Endothelial cell (in vitro differentiated cells): ENCODE measurements at regions not wholly inside any gene's neighbourhood (a gene's known extent, or its start where the extent isn't known, plus 50 kb on each side); places are given as distances from the start of the nearest gene placed in this dataset.

Source experiments
- DNase-seq: peaks from one replicate; pipeline ENCODE4 v3.0.0; 2021; ENCODE audit warnings: low spot score
- H3K27ac Mint-ChIP-seq: one replicate; pipeline ENCODE4 v1.8.0; 2021; ENCODE audit warnings: mixed read lengths, inconsistent platforms; ENCODE audit not compliant: unreplicated experiment
- H3K27me3 Mint-ChIP-seq: one replicate; pipeline ENCODE4 v1.8.0; 2021; ENCODE audit warnings: mild to moderate bottlenecking, moderate library complexity, mixed read lengths, inconsistent platforms; ENCODE audit not compliant: unreplicated experiment
- H3K36me3 Mint-ChIP-seq: one replicate; pipeline ENCODE4 v1.8.0; 2021; ENCODE audit warnings: mild to moderate bottlenecking, low read depth, mixed read lengths, inconsistent platforms; ENCODE audit not compliant: unreplicated experiment
- H3K4me1 Mint-ChIP-seq: one replicate; pipeline ENCODE4 v1.8.0; 2021; ENCODE audit warnings: mild to moderate bottlenecking, mixed read lengths, inconsistent platforms; ENCODE audit not compliant: unreplicated experiment
- H3K4me3 Mint-ChIP-seq: one replicate; pipeline ENCODE4 v1.8.0; 2021; ENCODE audit warnings: mild to moderate bottlenecking, mixed read lengths, inconsistent platforms; ENCODE audit not compliant: unreplicated experiment
- H3K9me3 Mint-ChIP-seq: one replicate; pipeline ENCODE4 v1.8.0; 2021; ENCODE audit warnings: mixed read lengths, inconsistent platforms; ENCODE audit not compliant: unreplicated experiment
- TF ChIP-seq, protein P1 (sequence below): fragments of 200-600 bp; sonication (generic); IDR thresholded peaks from one replicate; pipeline ENCODE4 v1.5.0; 2021; ENCODE audit warnings: antibody characterized with exemption; ENCODE audit not compliant: unreplicated experiment

DNA sequence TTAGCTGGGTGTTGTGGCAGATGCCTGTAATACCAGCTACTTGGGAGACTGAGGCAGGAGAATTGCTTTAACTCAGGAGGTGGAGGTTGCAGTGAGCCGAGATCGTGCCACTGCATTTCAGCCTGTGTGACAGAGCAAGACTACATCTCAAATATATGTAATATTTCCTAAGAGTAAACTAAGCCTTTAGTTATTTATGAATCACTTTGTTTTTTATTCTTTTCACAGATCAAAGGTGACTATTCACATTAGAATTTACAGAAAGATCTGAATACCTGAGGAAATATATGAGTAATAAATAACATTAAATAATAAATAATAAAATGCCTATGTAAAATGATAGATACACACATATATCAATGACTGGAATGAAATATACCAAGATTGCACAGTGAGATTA is 630.8 kb upstream of the IMPG1 start:
- H3K27ac Mint-ChIP-seq: no peak overlapping the region
- H3K4me3 Mint-ChIP-seq: no peak overlapping the region
- H3K36me3 Mint-ChIP-seq: no peaks in the 10 kb centered on the region
- no peak for DNase-seq
- no peaks in the 10 kb centered on the region for H3K4me1 Mint-ChIP-seq
- TF ChIP-seq, protein P1, sequence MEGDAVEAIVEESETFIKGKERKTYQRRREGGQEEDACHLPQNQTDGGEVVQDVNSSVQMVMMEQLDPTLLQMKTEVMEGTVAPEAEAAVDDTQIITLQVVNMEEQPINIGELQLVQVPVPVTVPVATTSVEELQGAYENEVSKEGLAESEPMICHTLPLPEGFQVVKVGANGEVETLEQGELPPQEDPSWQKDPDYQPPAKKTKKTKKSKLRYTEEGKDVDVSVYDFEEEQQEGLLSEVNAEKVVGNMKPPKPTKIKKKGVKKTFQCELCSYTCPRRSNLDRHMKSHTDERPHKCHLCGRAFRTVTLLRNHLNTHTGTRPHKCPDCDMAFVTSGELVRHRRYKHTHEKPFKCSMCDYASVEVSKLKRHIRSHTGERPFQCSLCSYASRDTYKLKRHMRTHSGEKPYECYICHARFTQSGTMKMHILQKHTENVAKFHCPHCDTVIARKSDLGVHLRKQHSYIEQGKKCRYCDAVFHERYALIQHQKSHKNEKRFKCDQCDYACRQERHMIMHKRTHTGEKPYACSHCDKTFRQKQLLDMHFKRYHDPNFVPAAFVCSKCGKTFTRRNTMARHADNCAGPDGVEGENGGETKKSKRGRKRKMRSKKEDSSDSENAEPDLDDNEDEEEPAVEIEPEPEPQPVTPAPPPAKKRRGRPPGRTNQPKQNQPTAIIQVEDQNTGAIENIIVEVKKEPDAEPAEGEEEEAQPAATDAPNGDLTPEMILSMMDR: no peak
- peaks cover 2% of the 10 kb centered on the region for H3K27me3 Mint-ChIP-seq
- no peaks in the 10 kb centered on the region for H3K9me3 Mint-ChIP-seq

DNA sequence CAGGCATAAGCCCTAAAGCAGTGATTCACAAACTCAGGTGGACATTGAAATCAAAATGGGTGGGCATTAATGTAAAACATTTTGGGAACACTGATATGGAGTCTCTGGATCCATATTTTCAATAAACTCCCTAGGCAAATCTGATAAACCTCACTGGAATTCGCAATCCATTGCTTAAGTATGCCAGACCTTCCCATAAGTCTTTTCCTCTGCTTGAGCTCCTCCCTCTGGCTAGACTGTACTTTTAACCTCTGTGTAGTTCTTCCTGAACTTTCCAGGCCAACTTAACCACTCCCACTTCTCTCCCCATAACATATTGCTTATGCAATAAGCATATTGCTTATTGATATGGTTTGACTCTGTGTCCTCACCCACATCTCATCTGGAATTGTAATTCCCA is 629.7 kb upstream of the IMPG1 start:
- no peaks in the 10 kb centered on the region for H3K9me3 Mint-ChIP-seq
- TF ChIP-seq, protein P1: no peak

DNA sequence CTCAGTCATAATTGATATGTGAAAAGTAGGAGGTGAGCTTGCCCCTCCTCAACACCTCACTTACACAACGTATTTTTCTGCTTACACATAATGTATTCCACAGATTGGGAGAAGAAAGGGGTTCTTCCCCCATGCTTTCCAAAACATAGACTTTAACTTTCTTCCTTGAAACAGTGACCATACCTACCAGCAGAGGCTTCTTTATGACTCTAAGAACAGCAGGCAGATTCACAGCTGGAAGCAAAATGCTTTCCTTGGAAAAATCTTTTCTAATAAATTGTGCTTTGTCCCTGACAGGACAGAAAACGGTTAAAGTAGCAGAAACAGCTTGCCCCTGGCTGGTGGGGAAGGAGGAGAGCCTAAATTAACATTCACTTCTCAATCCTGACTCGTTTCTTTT is 629.1 kb upstream of the IMPG1 start:
- Mint-ChIP-seq H3K9me3 (no peaks in the 10 kb centered on the region), H3K4me1 (peaks cover 3% of the 10 kb centered on the region), H3K4me3 (no peak overlapping the region), H3K27me3 (no peaks in the 10 kb centered on the region), H3K27ac (no peak overlapping the region), H3K36me3 (no peaks in the 10 kb centered on the region)
- TF ChIP-seq, protein P1: no peak
- DNase-seq: no peak

More for the DNA sequence above, 629.7 kb upstream of the IMPG1 start:
- peaks cover 3% of the 10 kb centered on the region for H3K4me1 Mint-ChIP-seq
- H3K27me3 Mint-ChIP-seq: no peaks in the 10 kb centered on the region
- H3K27ac Mint-ChIP-seq: no peak overlapping the region
- no peak for DNase-seq
- no peak overlapping the region for H3K4me3 Mint-ChIP-seq
- H3K36me3 Mint-ChIP-seq: no peaks in the 10 kb centered on the region

DNA sequence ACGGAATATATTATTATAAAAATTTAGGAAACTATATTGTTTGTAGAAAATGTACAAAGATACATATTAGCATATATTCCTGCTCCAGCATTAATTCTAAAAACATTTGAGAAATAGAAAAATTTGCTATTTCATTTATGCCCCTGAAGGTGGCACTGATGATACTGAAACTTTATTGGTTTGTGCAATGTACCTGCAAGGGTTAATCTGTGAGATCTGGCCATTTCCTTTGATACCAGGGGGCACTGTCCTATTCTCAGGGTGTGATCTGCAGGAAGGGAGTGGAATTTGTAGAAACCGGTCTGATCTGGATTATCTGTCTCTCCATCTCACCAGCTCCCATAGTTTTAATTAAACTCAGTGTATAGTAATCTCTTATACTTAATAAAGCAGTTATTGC is 625.1 kb upstream of the IMPG1 start:
- H3K4me3 Mint-ChIP-seq: no peak overlapping the region
- no peaks in the 10 kb centered on the region for H3K36me3 Mint-ChIP-seq
- no peaks in the 10 kb centered on the region for H3K27me3 Mint-ChIP-seq
- no peaks in the 10 kb centered on the region for H3K9me3 Mint-ChIP-seq
- TF ChIP-seq, protein P1: peak; percentile 47
- DNase-seq: no peak
- H3K4me1 Mint-ChIP-seq: peaks cover 3% of the 10 kb centered on the region
- H3K27ac Mint-ChIP-seq: no peak overlapping the region

DNA sequence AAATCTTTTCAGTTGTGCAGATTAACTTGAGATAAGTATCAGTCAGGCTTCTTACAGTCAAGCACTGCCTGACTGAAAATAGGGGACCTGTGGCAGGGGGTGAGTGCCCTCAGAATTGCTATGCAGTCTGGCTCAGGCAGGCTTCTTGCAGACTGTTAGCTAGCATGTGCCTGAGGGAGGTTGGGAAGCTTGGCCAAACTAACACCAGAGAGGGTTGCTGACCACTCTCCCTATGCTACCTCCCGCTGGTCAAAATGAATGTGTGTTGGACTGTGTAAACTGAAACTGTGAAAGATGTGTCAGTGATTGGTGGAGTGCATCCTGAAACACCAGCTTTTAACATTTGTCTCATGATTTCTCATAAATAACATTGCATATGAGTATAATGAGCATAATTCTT is 622.3 kb upstream of the IMPG1 start:
- no peak overlapping the region for H3K27ac Mint-ChIP-seq
- no peaks in the 10 kb centered on the region for H3K9me3 Mint-ChIP-seq
- H3K36me3 Mint-ChIP-seq: no peaks in the 10 kb centered on the region
- H3K27me3 Mint-ChIP-seq: no peaks in the 10 kb centered on the region
- H3K4me3 Mint-ChIP-seq: no peak overlapping the region
- peaks cover 3% of the 10 kb centered on the region for H3K4me1 Mint-ChIP-seq
- TF ChIP-seq, protein P1: no peak
- DNase-seq: no peak
